Activated CD4-positive, alpha-beta memory T cell treated with anti-CD3 and anti-CD28 coated beads, Interleukin-2, amount 10 ng/mL, durations not matched to agents 7 days and 5 days (primary cell): ENCODE measurements at regions not wholly inside any gene's neighbourhood (a gene's known extent, or its start where the extent isn't known, plus 50 kb on each side); places are given as distances from the start of the nearest gene placed in this dataset.

Experiments
- CTCF ChIA-PET: fragments of 350-600 bp; sonication (Branson Sonifier 250); formaldehyde crosslinking; loops from one replicate; lab custom pipeline; 2021; ENCODE audit warnings: antibody characterized with exemption, inconsistent platforms; lab: Charles Lee
- POLR2A ChIA-PET: fragments of 350-600 bp; sonication (Branson Sonifier 250); formaldehyde crosslinking; loops from one replicate; lab custom pipeline; 2021; ENCODE audit warnings: antibody characterized with exemption; lab: Charles Lee
- DNase-seq: peaks from one replicate; pipeline ENCODE4 v3.0.0-alpha.2; 2020
- H3K27ac Mint-ChIP-seq: one replicate; pipeline ENCODE4 v1.8.0; 2021; ENCODE audit warnings: mild to moderate bottlenecking, mixed read lengths
- H3K27me3 Mint-ChIP-seq: one replicate; pipeline ENCODE4 v1.8.0; 2021; ENCODE audit warnings: mixed read lengths
- H3K36me3 Mint-ChIP-seq: one replicate; pipeline ENCODE4 v1.8.0; 2021; ENCODE audit warnings: low read depth, mixed read lengths
- H3K4me1 Mint-ChIP-seq: one replicate; pipeline ENCODE4 v1.8.0; 2021; ENCODE audit warnings: mixed read lengths
- H3K4me3 Mint-ChIP-seq: one replicate; pipeline ENCODE4 v1.8.0; 2021; ENCODE audit warnings: mild to moderate bottlenecking, mixed read lengths
- H3K9me3 Mint-ChIP-seq: one replicate; pipeline ENCODE4 v1.8.0; 2021; ENCODE audit warnings: mixed read lengths

GRCh38 chr18:41602034-41602433, 353.0 kb upstream of the PIK3C3 start:
- Mint-ChIP-seq H3K4me3 (no peak overlapping the region), H3K9me3 (peaks cover 6% of the 10 kb centered on the region), H3K27me3 (no peaks in the 10 kb centered on the region), H3K36me3 (no peaks in the 10 kb centered on the region), H3K27ac (no peak overlapping the region), H3K4me1 (no peaks in the 10 kb centered on the region)
- CTCF ChIA-PET = no interaction called here
- POLR2A ChIA-PET = no interaction called here
- no peak for DNase-seq

DNA sequence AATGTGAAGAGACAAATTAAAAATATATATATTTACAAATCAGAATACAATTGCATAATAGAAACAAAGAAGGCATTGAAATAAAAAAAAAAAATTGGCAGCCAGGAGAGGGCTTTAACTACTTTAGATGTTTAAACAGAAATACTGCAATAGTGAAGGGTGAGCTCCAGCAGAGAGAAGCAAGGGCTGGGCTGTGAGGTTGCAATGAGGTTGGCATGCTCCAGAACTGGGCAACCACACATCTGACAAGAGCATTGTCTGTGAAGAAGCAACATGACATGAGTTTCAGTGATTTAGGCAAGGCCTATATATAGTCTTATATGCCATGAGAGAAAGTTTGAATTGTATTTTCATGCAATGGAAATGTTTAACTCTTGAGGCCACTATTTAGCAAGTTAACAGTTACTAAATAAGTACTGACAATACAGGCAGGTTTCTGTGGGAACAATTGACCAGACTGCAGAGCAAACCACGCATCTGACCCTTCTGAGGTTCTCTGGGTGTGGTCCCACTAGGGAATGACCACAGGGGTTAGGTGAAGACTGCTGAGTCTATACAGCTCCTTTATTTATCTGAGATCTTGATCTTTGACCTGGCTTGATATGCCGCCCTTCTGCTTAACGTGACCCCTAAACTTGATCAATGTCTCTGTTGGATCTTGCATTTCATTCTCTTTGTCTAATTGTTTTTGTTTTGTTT, 354.2 kb upstream of the PIK3C3 start:
- ChIA-PET CTCF (no interaction called here), POLR2A (no interaction called here)
- Mint-ChIP-seq H3K27ac (no peak overlapping the region), H3K9me3 (peaks cover 4% of the 10 kb centered on the region), H3K4me3 (no peak overlapping the region), H3K27me3 (no peaks in the 10 kb centered on the region), H3K4me1 (no peaks in the 10 kb centered on the region), H3K36me3 (no peaks in the 10 kb centered on the region)
- no peak for DNase-seq

DNA sequence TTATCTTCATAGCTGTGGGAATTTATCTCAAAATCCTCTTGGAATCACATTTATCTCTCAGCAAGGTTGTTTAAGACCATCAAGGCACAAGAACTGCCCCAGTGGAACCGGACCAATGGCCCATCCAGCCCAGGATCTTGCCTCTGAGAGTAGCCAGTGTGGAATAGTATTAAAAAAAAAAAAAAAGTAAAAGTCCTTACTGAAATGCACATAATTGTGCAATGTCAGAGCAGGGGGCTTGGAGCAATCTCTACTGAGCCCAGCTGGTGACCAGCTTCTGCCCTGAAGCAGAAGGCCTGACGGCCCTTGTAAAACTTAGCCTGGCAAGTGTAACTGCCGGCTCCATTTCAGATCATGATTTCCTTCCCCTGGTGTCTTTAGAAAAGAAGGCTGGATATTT, 355.6 kb upstream of the PIK3C3 start:
- Mint-ChIP-seq H3K4me1 (no peaks in the 10 kb centered on the region), H3K27ac (no peak overlapping the region), H3K4me3 (no peak overlapping the region), H3K27me3 (no peaks in the 10 kb centered on the region), H3K9me3 (peaks cover 4% of the 10 kb centered on the region), H3K36me3 (no peaks in the 10 kb centered on the region)
- ChIA-PET POLR2A (no interaction called here), CTCF (no interaction called here)
- DNase-seq = no peak

DNA sequence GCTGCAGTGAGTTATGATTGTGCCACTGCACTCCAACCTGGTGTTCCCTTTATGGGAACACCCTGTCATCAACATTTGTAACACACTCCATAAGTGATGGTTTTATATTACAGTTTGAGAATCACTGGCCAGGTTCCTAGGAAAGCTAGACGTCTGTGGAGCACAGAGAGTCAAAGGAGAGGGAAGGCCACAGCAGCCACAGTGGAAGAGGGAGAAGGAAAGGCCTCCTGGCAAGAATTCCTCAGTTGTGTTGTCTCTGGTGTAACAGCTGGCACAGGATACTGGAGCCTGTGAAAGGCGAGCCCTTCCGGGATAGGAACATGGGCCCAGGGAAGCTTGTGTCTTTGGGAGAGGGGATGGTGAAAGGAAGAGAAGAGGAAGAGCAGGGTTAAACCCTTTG, 360.5 kb upstream of the PIK3C3 start:
- H3K4me1 Mint-ChIP-seq = no peaks in the 10 kb centered on the region
- H3K9me3 Mint-ChIP-seq = no peaks in the 10 kb centered on the region
- no peaks in the 10 kb centered on the region for H3K27me3 Mint-ChIP-seq
- ChIA-PET CTCF (no interaction called here), POLR2A (no interaction called here)
- H3K4me3 Mint-ChIP-seq = no peak overlapping the region
- no peak overlapping the region for H3K27ac Mint-ChIP-seq
- H3K36me3 Mint-ChIP-seq = no peaks in the 10 kb centered on the region
- no peak for DNase-seq

DNA sequence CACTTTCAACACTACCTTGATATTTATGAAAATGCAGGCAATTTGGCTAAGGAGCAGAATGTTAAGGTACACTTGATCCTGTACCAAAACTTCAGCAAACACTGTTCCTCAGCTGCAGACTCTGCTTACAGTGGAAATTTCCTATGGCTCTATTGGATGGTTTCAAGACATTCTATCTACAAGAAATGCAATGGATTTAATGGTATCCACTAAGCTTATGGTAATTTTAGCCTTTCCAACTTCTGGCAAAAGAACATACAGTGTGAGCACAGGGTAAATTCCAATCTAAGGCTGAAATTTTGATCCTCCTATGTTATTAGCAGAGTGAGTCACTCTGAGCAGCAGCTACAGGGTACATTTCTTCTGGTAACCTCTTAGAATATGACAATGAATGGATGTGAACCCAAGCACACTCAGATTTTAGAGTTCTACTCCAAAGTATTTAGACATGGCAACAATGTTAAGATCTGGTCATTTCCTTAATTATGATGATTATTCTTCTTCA, 361.8 kb upstream of the PIK3C3 start:
- no peaks in the 10 kb centered on the region for H3K9me3 Mint-ChIP-seq
- ChIA-PET CTCF (no interaction called here), POLR2A (no interaction called here)
- no peak overlapping the region for H3K4me3 Mint-ChIP-seq
- no peaks in the 10 kb centered on the region for H3K36me3 Mint-ChIP-seq
- H3K4me1 Mint-ChIP-seq = no peaks in the 10 kb centered on the region
- no peaks in the 10 kb centered on the region for H3K27me3 Mint-ChIP-seq
- H3K27ac Mint-ChIP-seq = no peak overlapping the region
- DNase-seq = no peak

DNA sequence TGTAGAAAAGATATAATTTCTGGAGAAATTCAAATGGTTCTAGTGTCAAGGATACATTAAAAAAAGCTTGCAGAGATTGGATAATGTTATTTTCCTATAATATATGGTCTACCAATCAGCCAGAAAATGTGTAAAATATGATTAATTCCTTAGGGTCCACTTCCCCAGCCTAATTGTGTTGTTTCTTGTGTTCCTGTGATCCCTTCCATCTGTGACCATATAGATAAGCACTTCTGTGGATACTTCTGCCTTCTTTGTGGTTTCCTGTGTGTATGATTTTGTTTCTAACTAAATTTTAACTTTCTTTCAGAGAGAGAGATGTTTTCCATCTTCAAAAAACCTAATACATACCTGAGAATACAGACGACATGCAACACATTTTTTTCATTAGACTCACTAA, 367.1 kb upstream of the PIK3C3 start:
- H3K4me3 Mint-ChIP-seq = no peak overlapping the region
- H3K36me3 Mint-ChIP-seq = no peaks in the 10 kb centered on the region
- no peaks in the 10 kb centered on the region for H3K9me3 Mint-ChIP-seq
- CTCF ChIA-PET = no interaction called here
- DNase-seq = no peak
- POLR2A ChIA-PET = no interaction called here
- no peaks in the 10 kb centered on the region for H3K4me1 Mint-ChIP-seq
- H3K27me3 Mint-ChIP-seq = no peaks in the 10 kb centered on the region
- no peak overlapping the region for H3K27ac Mint-ChIP-seq

GRCh38 chr18:41585512-41585911, 369.5 kb upstream of the PIK3C3 start:
- Mint-ChIP-seq H3K4me1 (no peaks in the 10 kb centered on the region), H3K27ac (no peak overlapping the region), H3K36me3 (no peaks in the 10 kb centered on the region), H3K9me3 (no peaks in the 10 kb centered on the region), H3K4me3 (no peak overlapping the region), H3K27me3 (no peaks in the 10 kb centered on the region)
- CTCF ChIA-PET = no interaction called here
- DNase-seq = no peak
- POLR2A ChIA-PET = no interaction called here

DNA sequence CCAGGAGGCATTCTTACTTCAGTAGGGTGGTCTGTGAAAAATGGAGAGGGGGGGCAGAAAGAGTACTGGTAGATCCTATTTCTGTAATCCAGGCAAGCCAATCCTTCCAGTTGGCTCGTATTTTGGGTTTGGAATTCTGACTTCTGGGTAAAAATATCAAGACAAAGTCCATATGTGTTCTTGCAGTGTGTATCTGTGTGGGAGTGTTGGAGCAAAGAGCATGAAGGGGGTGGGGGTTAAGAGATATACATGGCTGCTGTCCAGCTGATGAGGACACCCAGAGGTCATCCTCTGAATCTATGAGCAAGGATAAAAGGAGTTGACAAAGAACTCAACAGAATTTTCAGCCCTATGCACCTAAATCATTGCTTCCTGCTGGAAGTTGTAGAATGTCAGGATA, 375.8 kb upstream of the PIK3C3 start:
- Mint-ChIP-seq H3K4me1 (no peaks in the 10 kb centered on the region), H3K9me3 (no peaks in the 10 kb centered on the region), H3K4me3 (no peak overlapping the region), H3K36me3 (no peaks in the 10 kb centered on the region), H3K27me3 (no peaks in the 10 kb centered on the region), H3K27ac (no peak overlapping the region)
- CTCF ChIA-PET = no interaction called here
- DNase-seq = no peak
- POLR2A ChIA-PET = no interaction called here

- H3K9me3 Mint-ChIP-seq = no peaks in the 10 kb centered on the region
- no peak overlapping the region for H3K4me3 Mint-ChIP-seq
- CTCF ChIA-PET = no interaction called here
- POLR2A ChIA-PET = no interaction called here
- DNase-seq = no peak
- H3K4me1 Mint-ChIP-seq = no peaks in the 10 kb centered on the region
- no peaks in the 10 kb centered on the region for H3K36me3 Mint-ChIP-seq
- no peak overlapping the region for H3K27ac Mint-ChIP-seq
- no peaks in the 10 kb centered on the region for H3K27me3 Mint-ChIP-seq
These were observed 377.5 kb upstream of the PIK3C3 start for GRCh38 chr18:41577529-41577928.

DNA sequence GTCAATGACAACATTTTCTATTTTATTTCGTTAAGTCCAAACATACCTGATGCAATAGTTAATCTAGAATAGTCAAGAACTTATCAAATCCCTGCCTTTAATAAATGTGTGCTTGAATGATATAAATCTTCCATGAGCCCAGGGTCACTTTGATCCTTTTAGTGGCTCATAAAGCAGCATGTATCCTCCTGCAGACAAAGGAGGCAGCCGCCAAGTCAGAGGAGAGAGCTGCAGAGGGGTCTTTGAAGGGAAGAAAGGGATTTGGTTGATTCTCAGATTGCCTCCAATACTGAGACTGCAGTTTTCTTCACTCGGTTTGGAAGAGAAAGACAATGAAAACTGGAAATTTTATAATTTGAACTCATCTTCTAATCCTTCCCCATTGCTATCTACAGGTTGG, 378.4 kb upstream of the PIK3C3 start:
- ChIA-PET CTCF (no interaction called here), POLR2A (no interaction called here)
- Mint-ChIP-seq H3K27me3 (no peaks in the 10 kb centered on the region), H3K36me3 (no peaks in the 10 kb centered on the region), H3K4me3 (no peak overlapping the region), H3K4me1 (no peaks in the 10 kb centered on the region), H3K9me3 (no peaks in the 10 kb centered on the region), H3K27ac (no peak overlapping the region)
- no peak for DNase-seq

DNA sequence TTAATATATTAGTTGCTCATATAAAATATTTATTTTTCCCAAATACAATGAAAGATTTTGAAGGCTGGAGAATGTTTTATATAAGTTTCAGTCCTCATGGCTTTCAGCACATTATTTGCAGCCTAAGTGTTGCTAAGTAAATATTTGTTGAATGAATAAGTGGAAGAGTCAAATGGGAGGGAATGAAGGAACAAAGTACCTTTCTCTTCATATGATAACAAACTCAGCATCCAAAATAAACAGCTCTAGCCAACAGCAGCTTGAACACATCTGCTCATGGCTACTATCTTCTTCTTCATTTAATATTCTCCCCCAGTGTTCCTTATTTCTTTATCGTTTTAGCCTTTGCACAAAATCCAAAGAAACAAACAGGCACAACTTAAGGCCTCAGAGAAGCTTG, 385.2 kb upstream of the PIK3C3 start:
- DNase-seq = no peak
- Mint-ChIP-seq H3K4me1 (no peaks in the 10 kb centered on the region), H3K36me3 (no peaks in the 10 kb centered on the region), H3K27me3 (no peaks in the 10 kb centered on the region), H3K9me3 (no peaks in the 10 kb centered on the region), H3K27ac (no peak overlapping the region), H3K4me3 (no peak overlapping the region)
- ChIA-PET CTCF (no interaction called here), POLR2A (no interaction called here)

- ChIA-PET CTCF (no interaction called here), POLR2A (no interaction called here)
- Mint-ChIP-seq H3K27me3 (no peaks in the 10 kb centered on the region), H3K4me1 (no peaks in the 10 kb centered on the region), H3K4me3 (no peak overlapping the region), H3K36me3 (no peaks in the 10 kb centered on the region), H3K9me3 (no peaks in the 10 kb centered on the region), H3K27ac (no peak overlapping the region)
- DNase-seq = no peak
These were observed 393.1 kb upstream of the PIK3C3 start for GRCh38 chr18:41561961-41562360.

DNA sequence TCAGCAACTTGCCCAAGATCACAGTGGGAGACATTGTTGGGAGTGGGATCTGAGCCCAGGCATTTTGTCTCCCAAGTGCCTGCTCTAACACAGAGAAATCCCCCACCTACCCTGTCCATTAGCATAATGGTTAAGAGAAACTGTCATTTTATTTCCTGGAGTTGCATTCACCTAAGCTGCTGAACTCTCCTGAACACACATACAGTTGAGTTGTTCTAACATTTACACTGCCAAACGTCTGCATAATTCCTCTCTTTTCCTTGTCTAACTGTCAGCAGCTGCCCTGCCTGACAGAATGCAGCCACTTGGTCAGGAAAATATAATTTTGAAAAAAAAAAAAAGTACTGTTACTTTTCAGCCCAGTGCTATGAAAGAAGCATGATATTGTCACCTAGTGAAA, 396.3 kb upstream of the PIK3C3 start:
- Mint-ChIP-seq H3K4me3 (no peak overlapping the region), H3K36me3 (no peaks in the 10 kb centered on the region), H3K27ac (no peak overlapping the region), H3K9me3 (no peaks in the 10 kb centered on the region), H3K4me1 (no peaks in the 10 kb centered on the region), H3K27me3 (no peaks in the 10 kb centered on the region)
- ChIA-PET POLR2A (no interaction called here), CTCF (no interaction called here)
- no peak for DNase-seq

- Mint-ChIP-seq H3K36me3 (no peaks in the 10 kb centered on the region), H3K9me3 (no peaks in the 10 kb centered on the region), H3K27ac (no peak overlapping the region), H3K4me1 (no peaks in the 10 kb centered on the region), H3K27me3 (no peaks in the 10 kb centered on the region), H3K4me3 (no peak overlapping the region)
- CTCF ChIA-PET = no interaction called here
- POLR2A ChIA-PET = no interaction called here
- DNase-seq = no peak
These were observed 401.3 kb upstream of the PIK3C3 start for GRCh38 chr18:41553716-41554115.
